ENCODE measurements at regions not wholly inside any gene's neighbourhood (a gene's known extent, or its start where the extent isn't known, plus 50 kb on each side); places are given as distances from the start of the nearest gene placed in this dataset.

- no peaks in the 10 kb centered on the region for H3K36me3 Mint-ChIP-seq (ENCODE audit: low read depth)
- H3K4me1 Mint-ChIP-seq (ENCODE audit: low read depth) = no peaks in the 10 kb centered on the region
- no peaks in the 10 kb centered on the region for H3K9me3 Mint-ChIP-seq (ENCODE audit: low read depth)
- no peak for DNase-seq (ENCODE audit: low spot score)
- H3K27ac Mint-ChIP-seq (ENCODE audit: unreplicated experiment) = no peak overlapping the region
- peaks cover 15% of the 10 kb centered on the region for H3K27me3 Mint-ChIP-seq (ENCODE audit: low read depth)
- no peak for TF ChIP-seq CTCF (IDR thresholded peaks at IDR 0.05)
- H3K4me3 Mint-ChIP-seq (ENCODE audit: unreplicated experiment) = no peak overlapping the region
These were observed 90.4 kb upstream of the PLPPR4 start for GRCh38 chr1:99173900-99174299.

GRCh38 chr1:99176753-99177152, 87.5 kb upstream of the PLPPR4 start:
- no peak for DNase-seq (ENCODE audit: low spot score)
- TF ChIP-seq CTCF (IDR thresholded peaks at IDR 0.05) = no peak
- no peak overlapping the region for H3K27ac Mint-ChIP-seq (ENCODE audit: unreplicated experiment)
- H3K36me3 Mint-ChIP-seq (ENCODE audit: low read depth) = no peaks in the 10 kb centered on the region
- no peaks in the 10 kb centered on the region for H3K4me1 Mint-ChIP-seq (ENCODE audit: low read depth)
- H3K4me3 Mint-ChIP-seq (ENCODE audit: unreplicated experiment) = no peak overlapping the region
- no peaks in the 10 kb centered on the region for H3K9me3 Mint-ChIP-seq (ENCODE audit: low read depth)
- peaks cover 14% of the 10 kb centered on the region for H3K27me3 Mint-ChIP-seq (ENCODE audit: low read depth)

- no peak overlapping the region for H3K27ac Mint-ChIP-seq (ENCODE audit: unreplicated experiment)
- H3K4me3 Mint-ChIP-seq (ENCODE audit: unreplicated experiment) = no peak overlapping the region
These were observed 86.8 kb upstream of the PLPPR4 start for GRCh38 chr1:99177465-99177864.

GRCh38 chr1:99180343-99180808, 83.9 kb upstream of the PLPPR4 start:
- no peaks in the 10 kb centered on the region for H3K4me1 Mint-ChIP-seq (ENCODE audit: low read depth)
- H3K9me3 Mint-ChIP-seq (ENCODE audit: low read depth) = peaks cover 2% of the 10 kb centered on the region
- H3K4me3 Mint-ChIP-seq (ENCODE audit: unreplicated experiment) = no peak overlapping the region
- H3K27me3 Mint-ChIP-seq (ENCODE audit: low read depth) = peaks cover 4% of the 10 kb centered on the region
- TF ChIP-seq CTCF (IDR thresholded peaks at IDR 0.05) = peak; percentile 98
- H3K36me3 Mint-ChIP-seq (ENCODE audit: low read depth) = no peaks in the 10 kb centered on the region
- no peak overlapping the region for H3K27ac Mint-ChIP-seq (ENCODE audit: unreplicated experiment)
- DNase-seq (ENCODE audit: low spot score) = no peak

More at GRCh38 chr1:99177465-99177864, 86.8 kb upstream of the PLPPR4 start:
- Mint-ChIP-seq H3K36me3 (ENCODE audit: low read depth) (no peaks in the 10 kb centered on the region), H3K27me3 (ENCODE audit: low read depth) (peaks cover 14% of the 10 kb centered on the region), H3K4me1 (ENCODE audit: low read depth) (no peaks in the 10 kb centered on the region), H3K9me3 (ENCODE audit: low read depth) (no peaks in the 10 kb centered on the region)
- TF ChIP-seq CTCF (IDR thresholded peaks at IDR 0.05) = peak; percentile 69
- DNase-seq (ENCODE audit: low spot score) = no peak

GRCh38 chr1:99180915-99181314, 83.4 kb upstream of the PLPPR4 start:
- Mint-ChIP-seq H3K27me3 (ENCODE audit: low read depth) (peaks cover 4% of the 10 kb centered on the region), H3K4me1 (ENCODE audit: low read depth) (no peaks in the 10 kb centered on the region), H3K9me3 (ENCODE audit: low read depth) (peaks cover 2% of the 10 kb centered on the region), H3K27ac (ENCODE audit: unreplicated experiment) (no peak overlapping the region), H3K4me3 (ENCODE audit: unreplicated experiment) (no peak overlapping the region), H3K36me3 (ENCODE audit: low read depth) (no peaks in the 10 kb centered on the region)
- no peak for TF ChIP-seq CTCF (IDR thresholded peaks at IDR 0.05)
- DNase-seq (ENCODE audit: low spot score) = no peak

Measured in chondrocyte (in vitro differentiated cells).